ENCODE measurements at regions not wholly inside any gene's neighbourhood (a gene's known extent, or its start where the extent isn't known, plus 50 kb on each side); places are given as distances from the start of the nearest gene placed in this dataset.

DNA sequence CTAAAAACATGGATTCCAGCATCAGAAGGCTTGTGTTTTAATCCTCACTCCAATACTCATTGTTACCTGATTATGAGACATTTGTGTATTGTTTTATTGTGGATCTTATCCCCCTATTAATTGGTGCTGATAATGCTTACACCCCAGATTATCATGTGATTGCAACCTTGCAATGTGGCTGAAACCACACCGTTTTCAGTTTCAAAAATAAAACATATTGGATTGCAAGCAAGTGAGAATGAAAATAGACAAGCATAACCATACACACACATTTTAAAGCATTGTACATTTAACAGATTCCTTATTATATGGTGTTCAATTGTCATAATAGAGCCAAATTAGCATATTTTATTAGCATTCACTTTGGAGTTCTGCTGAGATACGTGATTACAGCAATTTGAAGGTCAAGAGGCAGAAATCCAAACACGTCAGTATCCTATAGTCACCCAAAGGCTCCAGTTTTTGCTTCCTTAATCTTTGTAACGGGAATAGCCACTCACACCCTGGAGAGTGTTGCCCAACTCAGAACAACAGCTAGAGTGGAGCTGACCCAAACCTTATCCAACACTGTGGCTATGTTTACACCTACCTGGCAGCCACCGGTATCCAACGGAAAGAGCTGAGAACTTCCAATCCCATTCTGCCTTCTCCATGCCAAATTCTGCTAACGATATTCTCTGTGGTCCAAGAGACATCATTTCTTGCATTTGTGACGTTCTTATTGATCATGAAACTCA is 317.1 kb upstream of the KLF6 start:
- TF ChIP-seq CTCF (IDR thresholded peaks at IDR 0.05; ENCODE audit: control insufficient read depth, insufficient read depth, low read depth, low read length, missing control alignments) = no peak
- no peak overlapping the region for H3K4me3 ChIP-seq (ENCODE audit: control insufficient read depth, low read depth, low read length)
- no peak for DNase-seq (ENCODE audit: low read depth)

GRCh38 chr10:4100380-4100779 is 315.4 kb upstream of the KLF6 start:
- no peak for TF ChIP-seq CTCF (IDR thresholded peaks at IDR 0.05; ENCODE audit: control insufficient read depth, insufficient read depth, low read depth, low read length, missing control alignments)
- DNase-seq (ENCODE audit: low read depth) = no peak
- H3K4me3 ChIP-seq (ENCODE audit: control insufficient read depth, low read depth, low read length) = no peak overlapping the region

DNA sequence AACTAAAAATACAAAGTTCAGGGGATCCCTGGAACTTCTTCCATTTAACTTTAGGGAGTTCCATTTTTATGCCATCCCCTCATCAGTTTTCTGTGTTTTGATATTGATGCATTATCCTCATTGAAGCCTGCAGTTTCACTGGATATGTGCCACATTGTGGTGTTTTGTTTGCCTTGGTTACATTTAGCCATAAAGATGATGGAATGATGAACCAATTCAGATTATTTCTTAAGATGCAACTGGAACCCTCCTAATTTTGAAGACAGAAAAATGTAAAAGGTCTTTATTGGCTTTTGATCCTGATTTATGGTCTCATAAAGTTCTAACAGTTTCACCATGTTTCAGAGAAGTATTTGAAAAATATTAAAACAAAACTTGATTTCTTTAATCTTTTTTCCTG is 314.2 kb upstream of the KLF6 start:
- no peak for DNase-seq (ENCODE audit: low read depth)
- no peak overlapping the region for H3K4me3 ChIP-seq (ENCODE audit: control insufficient read depth, low read depth, low read length)
- TF ChIP-seq CTCF (IDR thresholded peaks at IDR 0.05; ENCODE audit: control insufficient read depth, insufficient read depth, low read depth, low read length, missing control alignments) = no peak

GRCh38 chr10:4095166-4095917 is 310.3 kb upstream of the KLF6 start:
- TF ChIP-seq CTCF (IDR thresholded peaks at IDR 0.05; ENCODE audit: control insufficient read depth, insufficient read depth, low read depth, low read length, missing control alignments) = no peak
- DNase-seq (ENCODE audit: low read depth) = no peak
- no peak overlapping the region for H3K4me3 ChIP-seq (ENCODE audit: control insufficient read depth, low read depth, low read length)

- no peak for TF ChIP-seq CTCF (IDR thresholded peaks at IDR 0.05; ENCODE audit: control insufficient read depth, insufficient read depth, low read depth, low read length, missing control alignments)
- DNase-seq (ENCODE audit: low read depth) = no peak
- H3K4me3 ChIP-seq (ENCODE audit: control insufficient read depth, low read depth, low read length) = no peak overlapping the region
These were observed 309.7 kb upstream of the KLF6 start for GRCh38 chr10:4094751-4095150.

DNA sequence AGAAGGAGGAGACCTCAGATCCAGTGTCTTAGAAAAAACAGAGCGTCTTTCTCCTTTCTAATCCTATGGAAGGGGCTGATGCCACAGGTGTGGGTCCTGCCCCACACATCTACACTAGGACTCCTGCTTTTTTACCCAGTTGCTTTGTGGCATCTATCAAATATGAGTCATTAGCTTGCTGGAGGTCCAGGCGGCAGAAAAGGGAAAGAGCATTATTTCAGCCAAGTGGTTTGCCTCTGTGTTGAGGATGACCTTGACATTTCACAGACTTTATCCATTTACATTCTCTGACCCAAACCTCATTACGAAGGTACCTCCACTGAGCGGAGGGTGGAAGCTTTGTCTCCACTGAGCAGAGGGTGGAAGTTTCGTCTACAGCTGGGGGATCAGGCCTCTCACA is 308.4 kb upstream of the KLF6 start:
- no peak for DNase-seq (ENCODE audit: low read depth)
- no peak overlapping the region for H3K4me3 ChIP-seq (ENCODE audit: control insufficient read depth, low read depth, low read length)
- no peak for TF ChIP-seq CTCF (IDR thresholded peaks at IDR 0.05; ENCODE audit: control insufficient read depth, insufficient read depth, low read depth, low read length, missing control alignments)

Data from AG09309 (cell line).